WTC11 (cell line): ENCODE measurements at regions not wholly inside any gene's neighbourhood (a gene's known extent, or its start where the extent isn't known, plus 50 kb on each side); places are given as distances from the start of the nearest gene placed in this dataset.

Experiments used
- ATAC-seq: fragments of 200-7000 bp; cut with Tn5 transposase; 2 replicates; pipeline ENCODE4 v1.10.0; 2021; ENCODE audit warnings: mild to moderate bottlenecking, moderate library complexity
- CTCF ChIA-PET: fragments of 300-600 bp; sonication (Branson Sonifier 250); formaldehyde crosslinking; loops from one replicate; lab custom pipeline; 2021; ENCODE audit warnings: antibody characterized with exemption; lab: Charles Lee
- POLR2A ChIA-PET: fragments of 350-600 bp; sonication (Branson Sonifier 250); formaldehyde crosslinking; loops from one replicate; lab custom pipeline; 2021; ENCODE audit warnings: antibody characterized with exemption; lab: Charles Lee
- DNase-seq: peaks from one replicate; pipeline ENCODE4 v3.0.0; 2021; ENCODE audit warnings: low spot score
- H3K27ac Mint-ChIP-seq: 2 replicates; pipeline ENCODE4 v1.8.0; 2021; ENCODE audit warnings: mixed read lengths
- H3K27me3 Mint-ChIP-seq: 2 replicates; pipeline ENCODE4 v1.8.0; 2021; ENCODE audit warnings: low read depth, mild to moderate bottlenecking, moderate library complexity, mixed read lengths
- H3K36me3 Mint-ChIP-seq: 2 replicates; pipeline ENCODE4 v1.8.0; 2021; ENCODE audit warnings: mixed read lengths
- H3K4me1 Mint-ChIP-seq: 2 replicates; pipeline ENCODE4 v1.8.0; 2022; ENCODE audit warnings: mixed read lengths
- H3K4me3 Mint-ChIP-seq: 2 replicates; pipeline ENCODE4 v1.8.0; 2021; ENCODE audit warnings: mild to moderate bottlenecking, moderate library complexity, mixed read lengths
- H3K9me3 Mint-ChIP-seq: 2 replicates; pipeline ENCODE4 v1.8.0; 2021; ENCODE audit warnings: mixed read lengths
- CBFB ChIP-seq: sonication (generic); formaldehyde crosslinking; IDR thresholded peaks from 2 replicates; pipeline ENCODE4 v1.8.1; 2022; ENCODE audit warnings: mild to moderate bottlenecking, low read depth, missing genetic modification reagents
- CREM ChIP-seq: sonication (generic); formaldehyde crosslinking; IDR thresholded peaks from 2 replicates; pipeline ENCODE4 v1.8.1; 2022; ENCODE audit warnings: mild to moderate bottlenecking, missing genetic modification reagents, moderate library complexity
- ESRRA ChIP-seq: sonication (generic); formaldehyde crosslinking; IDR thresholded peaks from 2 replicates; pipeline ENCODE4 v1.8.1; 2022; ENCODE audit warnings: mild to moderate bottlenecking, missing genetic modification reagents, borderline replicate concordance
- ETV6 ChIP-seq: sonication (generic); formaldehyde crosslinking; IDR thresholded peaks from 2 replicates; pipeline ENCODE4 v1.8.1; 2022; ENCODE audit warnings: mild to moderate bottlenecking, missing genetic modification reagents
- FOXK1 ChIP-seq: sonication (generic); formaldehyde crosslinking; IDR thresholded peaks from 2 replicates; pipeline ENCODE4 v1.8.0; 2022; ENCODE audit warnings: mild to moderate bottlenecking, moderate library complexity, missing genetic modification reagents
- GABPB1 ChIP-seq: sonication (generic); formaldehyde crosslinking; IDR thresholded peaks from 2 replicates; pipeline ENCODE4 v1.8.1; 2023; ENCODE audit warnings: mild to moderate bottlenecking, missing genetic modification reagents
- JAZF1 ChIP-seq: fragments of 250-450 bp; sonication (Bioruptor Pico); IDR thresholded peaks from 2 replicates; pipeline ENCODE4 v1.9.0; 2021; ENCODE audit warnings: moderate library complexity, mild to moderate bottlenecking, inconsistent platforms
- MYBL2 ChIP-seq: sonication (generic); formaldehyde crosslinking; IDR thresholded peaks from 2 replicates; pipeline ENCODE4 v1.8.1; 2023; ENCODE audit warnings: mild to moderate bottlenecking, moderate library complexity, missing genetic modification reagents
- NFE2L1 ChIP-seq: sonication (generic); formaldehyde crosslinking; IDR thresholded peaks from 2 replicates; pipeline ENCODE4 v1.8.1; 2023; ENCODE audit warnings: missing genetic modification reagents
- SMAD3 ChIP-seq: sonication (generic); formaldehyde crosslinking; IDR thresholded peaks from 2 replicates; pipeline ENCODE4 v1.8.0; 2022; ENCODE audit warnings: missing genetic modification reagents, mild to moderate bottlenecking, borderline replicate concordance
- TP53 ChIP-seq: sonication (generic); formaldehyde crosslinking; IDR thresholded peaks from 2 replicates; pipeline ENCODE4 v1.8.1; 2023; ENCODE audit warnings: mild to moderate bottlenecking, missing genetic modification reagents
- ZNF138 ChIP-seq: sonication (generic); formaldehyde crosslinking; conservative IDR thresholded peaks from 2 replicates; pipeline ENCODE4 v1.8.1; 2022; ENCODE audit warnings: mild to moderate bottlenecking, moderate library complexity, missing genetic modification reagents
- ZNF232 ChIP-seq: sonication (generic); formaldehyde crosslinking; IDR thresholded peaks from 2 replicates; pipeline ENCODE4 v1.8.0; 2022; ENCODE audit warnings: mild to moderate bottlenecking, missing genetic modification reagents
- ZNF416 ChIP-seq: fragments of 250-450 bp; sonication (Bioruptor Pico); IDR thresholded peaks from 2 replicates; pipeline ENCODE4 v1.9.0; 2021; ENCODE audit warnings: mild to moderate bottlenecking, inconsistent platforms
- TF ChIP-seq, protein P1 (sequence below): fragments of 250-450 bp; sonication (Bioruptor Pico); IDR thresholded peaks from 2 replicates; pipeline ENCODE4 v1.9.0; 2021; ENCODE audit warnings: moderate library complexity, mild to moderate bottlenecking, inconsistent platforms, borderline replicate concordance
- TF ChIP-seq, protein P2 (sequence below): sonication (generic); formaldehyde crosslinking; IDR thresholded peaks from 2 replicates; pipeline ENCODE4 v1.8.1; 2023; ENCODE audit warnings: mild to moderate bottlenecking, missing genetic modification reagents, moderate library complexity
- TF ChIP-seq, protein P3 (sequence below): sonication (generic); formaldehyde crosslinking; IDR thresholded peaks from 2 replicates; pipeline ENCODE4 v1.8.1; 2023; ENCODE audit warnings: mild to moderate bottlenecking, moderate library complexity, missing genetic modification reagents
- TF ChIP-seq, protein P4 (sequence below): sonication (generic); formaldehyde crosslinking; conservative IDR thresholded peaks from 2 replicates; pipeline ENCODE4 v1.8.1; 2023; ENCODE audit warnings: mild to moderate bottlenecking, low read depth, missing genetic modification reagents, moderate library complexity
- TF ChIP-seq, protein P5 (sequence below): fragments of 250-450 bp; sonication (Bioruptor Pico); IDR thresholded peaks from 2 replicates; pipeline ENCODE4 v1.9.0; 2021; ENCODE audit warnings: mild to moderate bottlenecking, borderline replicate concordance
- TF ChIP-seq, protein P6 (sequence below): sonication (generic); formaldehyde crosslinking; IDR thresholded peaks from 2 replicates; pipeline ENCODE4 v1.8.0; 2022; ENCODE audit warnings: mild to moderate bottlenecking, missing genetic modification reagents
- TF ChIP-seq, protein P7 (sequence below): sonication (generic); formaldehyde crosslinking; IDR thresholded peaks from 2 replicates; pipeline ENCODE4 v1.8.1; 2023; ENCODE audit warnings: mild to moderate bottlenecking, missing genetic modification reagents

DNA sequence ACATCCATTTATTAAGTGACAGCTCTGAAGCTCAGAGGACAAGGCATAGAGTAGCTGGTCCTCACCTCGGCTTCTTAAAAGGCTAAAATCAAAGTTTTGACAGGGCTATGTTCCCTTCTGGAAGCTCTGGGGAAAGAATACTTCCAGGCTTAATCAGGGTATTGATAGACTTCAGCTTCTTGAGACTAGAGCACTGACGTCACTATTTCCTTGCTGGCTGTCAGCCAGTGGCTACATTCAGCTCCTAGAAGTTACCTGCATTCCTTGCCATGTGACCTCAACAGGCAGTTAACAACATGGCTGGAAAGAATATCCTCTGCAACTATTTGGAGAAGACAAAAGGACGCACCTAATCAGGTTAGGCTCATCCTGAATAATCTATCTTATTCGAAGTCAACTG is 1144.8 kb downstream of the ADGRL3 start:
- no peak for ATAC-seq
- CTCF ChIA-PET: no interaction called here
- no peak overlapping the region for H3K27ac Mint-ChIP-seq
- no peak overlapping the region for H3K4me3 Mint-ChIP-seq
- H3K36me3 Mint-ChIP-seq: 0 out of 2 replicates have a peak, but pooled peaks cover 2% of the 10 kb centered on the region
- TF ChIP-seq TP53 (CRISPR knock-in tag) (no peak), CREM (CRISPR knock-in tag) (no peak), ZNF232 (no peak)
- TF ChIP-seq, protein P1, sequence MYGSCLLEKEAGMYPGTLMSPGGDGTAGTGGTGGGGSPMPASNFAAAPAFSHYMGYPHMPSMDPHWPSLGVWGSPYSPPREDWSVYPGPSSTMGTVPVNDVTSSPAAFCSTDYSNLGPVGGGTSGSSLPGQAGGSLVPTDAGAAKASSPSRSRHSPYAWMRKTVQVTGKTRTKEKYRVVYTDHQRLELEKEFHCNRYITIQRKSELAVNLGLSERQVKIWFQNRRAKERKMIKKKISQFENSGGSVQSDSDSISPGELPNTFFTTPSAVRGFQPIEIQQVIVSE (CRISPR knock-in tag): no peak
- TF ChIP-seq, protein P2, sequence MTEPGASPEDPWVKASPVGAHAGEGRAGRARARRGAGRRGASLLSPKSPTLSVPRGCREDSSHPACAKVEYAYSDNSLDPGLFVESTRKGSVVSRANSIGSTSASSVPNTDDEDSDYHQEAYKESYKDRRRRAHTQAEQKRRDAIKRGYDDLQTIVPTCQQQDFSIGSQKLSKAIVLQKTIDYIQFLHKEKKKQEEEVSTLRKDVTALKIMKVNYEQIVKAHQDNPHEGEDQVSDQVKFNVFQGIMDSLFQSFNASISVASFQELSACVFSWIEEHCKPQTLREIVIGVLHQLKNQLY: no peak
- TF ChIP-seq, all 79 proteins: peak for 0
- H3K4me1 Mint-ChIP-seq: no peaks in the 10 kb centered on the region
- DNase-seq: no peak
- POLR2A ChIA-PET: no interaction called here
- H3K27me3 Mint-ChIP-seq: no peaks in the 10 kb centered on the region
- H3K9me3 Mint-ChIP-seq: peaks cover 36% of the 10 kb centered on the region

DNA sequence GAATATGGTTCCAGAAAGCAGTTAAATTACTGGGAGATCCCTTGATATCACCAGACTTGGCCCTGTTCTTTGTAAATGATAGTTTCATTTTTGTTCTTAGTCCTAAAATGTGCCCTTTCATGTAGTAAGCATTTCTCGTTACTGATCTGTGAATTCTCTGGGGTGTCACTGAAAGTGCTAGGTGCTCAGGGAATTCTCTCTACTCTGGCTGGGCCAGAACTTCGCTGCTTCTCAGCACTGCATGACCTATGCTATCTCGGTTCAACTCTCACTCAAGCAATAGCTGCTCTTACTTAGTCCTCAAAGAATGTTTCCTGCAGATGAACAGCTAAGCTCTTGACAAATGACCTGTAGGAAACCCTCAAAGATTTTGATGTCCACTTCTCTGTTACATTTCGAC is 1144.3 kb downstream of the ADGRL3 start:
- H3K9me3 Mint-ChIP-seq: peaks cover 38% of the 10 kb centered on the region
- H3K4me3 Mint-ChIP-seq: no peak overlapping the region
- POLR2A ChIA-PET: no interaction called here
- H3K27me3 Mint-ChIP-seq: no peaks in the 10 kb centered on the region
- no peak for ATAC-seq
- H3K4me1 Mint-ChIP-seq: no peaks in the 10 kb centered on the region
- TF ChIP-seq NFE2L1: no peak
- no peak for TF ChIP-seq JAZF1 (CRISPR knock-in tag)
- TF ChIP-seq MYBL2 (CRISPR knock-in tag): no peak
- TF ChIP-seq CBFB (CRISPR knock-in tag): no peak
- no peak for TF ChIP-seq FOXK1
- TF ChIP-seq, protein P3, sequence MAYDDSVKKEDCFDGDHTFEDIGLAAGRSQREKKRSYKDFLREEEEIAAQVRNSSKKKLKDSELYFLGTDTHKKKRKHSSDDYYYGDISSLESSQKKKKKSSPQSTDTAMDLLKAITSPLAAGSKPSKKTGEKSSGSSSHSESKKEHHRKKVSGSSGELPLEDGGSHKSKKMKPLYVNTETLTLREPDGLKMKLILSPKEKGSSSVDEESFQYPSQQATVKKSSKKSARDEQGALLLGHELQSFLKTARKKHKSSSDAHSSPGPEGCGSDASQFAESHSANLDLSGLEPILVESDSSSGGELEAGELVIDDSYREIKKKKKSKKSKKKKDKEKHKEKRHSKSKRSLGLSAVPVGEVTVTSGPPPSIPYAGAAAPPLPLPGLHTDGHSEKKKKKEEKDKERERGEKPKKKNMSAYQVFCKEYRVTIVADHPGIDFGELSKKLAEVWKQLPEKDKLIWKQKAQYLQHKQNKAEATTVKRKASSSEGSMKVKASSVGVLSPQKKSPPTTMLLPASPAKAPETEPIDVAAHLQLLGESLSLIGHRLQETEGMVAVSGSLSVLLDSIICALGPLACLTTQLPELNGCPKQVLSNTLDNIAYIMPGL (CRISPR knock-in tag): no peak
- H3K27ac Mint-ChIP-seq: no peak overlapping the region
- H3K36me3 Mint-ChIP-seq: 0 out of 2 replicates have a peak, but pooled peaks cover 2% of the 10 kb centered on the region
- CTCF ChIA-PET: no interaction called here
- DNase-seq: no peak

DNA sequence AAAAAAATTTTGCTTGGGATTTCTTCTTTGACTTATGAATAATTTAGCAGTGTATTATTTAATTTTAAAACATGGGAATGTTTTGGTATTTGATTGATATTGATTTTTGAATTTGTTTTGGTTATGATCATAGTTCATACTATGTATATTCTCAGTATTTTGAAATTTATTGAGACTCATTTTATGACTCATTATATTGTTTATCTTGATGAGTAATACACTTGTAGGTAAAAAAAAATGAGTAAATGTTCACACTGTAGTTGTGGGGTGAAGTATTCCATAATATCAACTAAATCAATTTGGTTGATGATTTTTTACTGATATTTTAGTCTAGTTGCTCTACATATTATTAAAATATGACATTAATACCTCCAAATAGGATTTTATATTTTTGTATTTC is 1142.2 kb downstream of the ADGRL3 start:
- H3K4me3 Mint-ChIP-seq: no peak overlapping the region
- ChIA-PET POLR2A (no interaction called here), CTCF (no interaction called here)
- ATAC-seq (no peak), DNase-seq (no peak)
- H3K27me3 Mint-ChIP-seq: no peaks in the 10 kb centered on the region
- peaks cover 60% of the 10 kb centered on the region for H3K9me3 Mint-ChIP-seq
- H3K4me1 Mint-ChIP-seq: no peaks in the 10 kb centered on the region
- H3K36me3 Mint-ChIP-seq: peaks cover 11% of the 10 kb centered on the region
- H3K27ac Mint-ChIP-seq: no peak overlapping the region
- TF ChIP-seq, protein P4, sequence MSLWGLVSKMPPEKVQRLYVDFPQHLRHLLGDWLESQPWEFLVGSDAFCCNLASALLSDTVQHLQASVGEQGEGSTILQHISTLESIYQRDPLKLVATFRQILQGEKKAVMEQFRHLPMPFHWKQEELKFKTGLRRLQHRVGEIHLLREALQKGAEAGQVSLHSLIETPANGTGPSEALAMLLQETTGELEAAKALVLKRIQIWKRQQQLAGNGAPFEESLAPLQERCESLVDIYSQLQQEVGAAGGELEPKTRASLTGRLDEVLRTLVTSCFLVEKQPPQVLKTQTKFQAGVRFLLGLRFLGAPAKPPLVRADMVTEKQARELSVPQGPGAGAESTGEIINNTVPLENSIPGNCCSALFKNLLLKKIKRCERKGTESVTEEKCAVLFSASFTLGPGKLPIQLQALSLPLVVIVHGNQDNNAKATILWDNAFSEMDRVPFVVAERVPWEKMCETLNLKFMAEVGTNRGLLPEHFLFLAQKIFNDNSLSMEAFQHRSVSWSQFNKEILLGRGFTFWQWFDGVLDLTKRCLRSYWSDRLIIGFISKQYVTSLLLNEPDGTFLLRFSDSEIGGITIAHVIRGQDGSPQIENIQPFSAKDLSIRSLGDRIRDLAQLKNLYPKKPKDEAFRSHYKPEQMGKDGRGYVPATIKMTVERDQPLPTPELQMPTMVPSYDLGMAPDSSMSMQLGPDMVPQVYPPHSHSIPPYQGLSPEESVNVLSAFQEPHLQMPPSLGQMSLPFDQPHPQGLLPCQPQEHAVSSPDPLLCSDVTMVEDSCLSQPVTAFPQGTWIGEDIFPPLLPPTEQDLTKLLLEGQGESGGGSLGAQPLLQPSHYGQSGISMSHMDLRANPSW (CRISPR knock-in tag): no peak
- TF ChIP-seq, protein P5, sequence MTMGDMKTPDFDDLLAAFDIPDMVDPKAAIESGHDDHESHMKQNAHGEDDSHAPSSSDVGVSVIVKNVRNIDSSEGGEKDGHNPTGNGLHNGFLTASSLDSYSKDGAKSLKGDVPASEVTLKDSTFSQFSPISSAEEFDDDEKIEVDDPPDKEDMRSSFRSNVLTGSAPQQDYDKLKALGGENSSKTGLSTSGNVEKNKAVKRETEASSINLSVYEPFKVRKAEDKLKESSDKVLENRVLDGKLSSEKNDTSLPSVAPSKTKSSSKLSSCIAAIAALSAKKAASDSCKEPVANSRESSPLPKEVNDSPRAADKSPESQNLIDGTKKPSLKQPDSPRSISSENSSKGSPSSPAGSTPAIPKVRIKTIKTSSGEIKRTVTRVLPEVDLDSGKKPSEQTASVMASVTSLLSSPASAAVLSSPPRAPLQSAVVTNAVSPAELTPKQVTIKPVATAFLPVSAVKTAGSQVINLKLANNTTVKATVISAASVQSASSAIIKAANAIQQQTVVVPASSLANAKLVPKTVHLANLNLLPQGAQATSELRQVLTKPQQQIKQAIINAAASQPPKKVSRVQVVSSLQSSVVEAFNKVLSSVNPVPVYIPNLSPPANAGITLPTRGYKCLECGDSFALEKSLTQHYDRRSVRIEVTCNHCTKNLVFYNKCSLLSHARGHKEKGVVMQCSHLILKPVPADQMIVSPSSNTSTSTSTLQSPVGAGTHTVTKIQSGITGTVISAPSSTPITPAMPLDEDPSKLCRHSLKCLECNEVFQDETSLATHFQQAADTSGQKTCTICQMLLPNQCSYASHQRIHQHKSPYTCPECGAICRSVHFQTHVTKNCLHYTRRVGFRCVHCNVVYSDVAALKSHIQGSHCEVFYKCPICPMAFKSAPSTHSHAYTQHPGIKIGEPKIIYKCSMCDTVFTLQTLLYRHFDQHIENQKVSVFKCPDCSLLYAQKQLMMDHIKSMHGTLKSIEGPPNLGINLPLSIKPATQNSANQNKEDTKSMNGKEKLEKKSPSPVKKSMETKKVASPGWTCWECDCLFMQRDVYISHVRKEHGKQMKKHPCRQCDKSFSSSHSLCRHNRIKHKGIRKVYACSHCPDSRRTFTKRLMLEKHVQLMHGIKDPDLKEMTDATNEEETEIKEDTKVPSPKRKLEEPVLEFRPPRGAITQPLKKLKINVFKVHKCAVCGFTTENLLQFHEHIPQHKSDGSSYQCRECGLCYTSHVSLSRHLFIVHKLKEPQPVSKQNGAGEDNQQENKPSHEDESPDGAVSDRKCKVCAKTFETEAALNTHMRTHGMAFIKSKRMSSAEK: no peak
- TF ChIP-seq, protein P6, sequence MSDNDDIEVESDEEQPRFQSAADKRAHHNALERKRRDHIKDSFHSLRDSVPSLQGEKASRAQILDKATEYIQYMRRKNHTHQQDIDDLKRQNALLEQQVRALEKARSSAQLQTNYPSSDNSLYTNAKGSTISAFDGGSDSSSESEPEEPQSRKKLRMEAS: no peak
- no peak for TF ChIP-seq SMAD3 (CRISPR knock-in tag)
- TF ChIP-seq, protein P2: no peak
- TF ChIP-seq ZNF138 (CRISPR knock-in tag): no peak
- no peak for TF ChIP-seq CREM (CRISPR knock-in tag)
- TF ChIP-seq, protein P7, sequence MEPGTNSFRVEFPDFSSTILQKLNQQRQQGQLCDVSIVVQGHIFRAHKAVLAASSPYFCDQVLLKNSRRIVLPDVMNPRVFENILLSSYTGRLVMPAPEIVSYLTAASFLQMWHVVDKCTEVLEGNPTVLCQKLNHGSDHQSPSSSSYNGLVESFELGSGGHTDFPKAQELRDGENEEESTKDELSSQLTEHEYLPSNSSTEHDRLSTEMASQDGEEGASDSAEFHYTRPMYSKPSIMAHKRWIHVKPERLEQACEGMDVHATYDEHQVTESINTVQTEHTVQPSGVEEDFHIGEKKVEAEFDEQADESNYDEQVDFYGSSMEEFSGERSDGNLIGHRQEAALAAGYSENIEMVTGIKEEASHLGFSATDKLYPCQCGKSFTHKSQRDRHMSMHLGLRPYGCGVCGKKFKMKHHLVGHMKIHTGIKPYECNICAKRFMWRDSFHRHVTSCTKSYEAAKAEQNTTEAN (CRISPR knock-in tag): no peak
- TF ChIP-seq ETV6 (CRISPR knock-in tag): no peak
- no peak for TF ChIP-seq ESRRA (CRISPR knock-in tag)
- no peak for TF ChIP-seq ZNF416 (CRISPR knock-in tag)
- no peak for TF ChIP-seq GABPB1 (CRISPR knock-in tag)
